GM21423 (cell line): ENCODE measurements at regions not wholly inside any gene's neighbourhood (a gene's known extent, or its start where the extent isn't known, plus 50 kb on each side); places are given as distances from the start of the nearest gene placed in this dataset.
"Not testable (repeated sequence)": the region's sequence is repeated elsewhere in the genome, so short reads cannot be mapped to it uniquely, and the experiment has no call there.

Experiments used
- ATAC-seq: cut with Tn5 transposase; IDR thresholded peaks from one replicate; pipeline ENCODE4 v1.9.1; 2021; ENCODE audit warnings: mild to moderate bottlenecking, moderate library complexity; ENCODE audit not compliant: unreplicated experiment

- no peak for ATAC-seq
These were observed 1118.7 kb downstream of the SUCLG1 start for GRCh38 chr2:83340424-83340823.

GRCh38 chr2:83339942-83340341, 1119.1 kb downstream of the SUCLG1 start:
- ATAC-seq = not testable (repeated sequence)

GRCh38 chr2:83331810-83332209, 1127.3 kb downstream of the SUCLG1 start:
- ATAC-seq = no peak

GRCh38 chr2:83323038-83323437, 1136.0 kb downstream of the SUCLG1 start:
- ATAC-seq = no peak

- no peak for ATAC-seq
These were observed 1139.0 kb downstream of the SUCLG1 start for GRCh38 chr2:83320053-83320452.

- ATAC-seq = no peak
These were observed 1153.2 kb downstream of the SUCLG1 start for GRCh38 chr2:83305758-83306378.

GRCh38 chr2:83291083-83291482, 1168.0 kb downstream of the SUCLG1 start:
- no peak for ATAC-seq

- no peak for ATAC-seq
These were observed 1176.2 kb downstream of the SUCLG1 start for GRCh38 chr2:83282841-83283240.

- no peak for ATAC-seq
These were observed 1176.9 kb downstream of the SUCLG1 start for GRCh38 chr2:83282043-83282795.

- ATAC-seq = no peak
These were observed 1178.7 kb downstream of the SUCLG1 start for GRCh38 chr2:83280391-83280790.

GRCh38 chr2:83273322-83273721, 1185.8 kb downstream of the SUCLG1 start:
- ATAC-seq = no peak

GRCh38 chr2:83261591-83262136, 1197.4 kb downstream of the SUCLG1 start:
- no peak for ATAC-seq

GRCh38 chr2:83253848-83254247, 1205.2 kb downstream of the SUCLG1 start:
- no peak for ATAC-seq

- no peak for ATAC-seq
These were observed 1207.7 kb downstream of the SUCLG1 start for GRCh38 chr2:83251321-83251872.

- ATAC-seq = not testable (repeated sequence)
These were observed 1213.1 kb downstream of the SUCLG1 start for GRCh38 chr2:83245806-83246537.

GRCh38 chr2:83240611-83241010, 1218.5 kb downstream of the SUCLG1 start:
- ATAC-seq = no peak

GRCh38 chr2:83238111-83238510, 1221.0 kb downstream of the SUCLG1 start:
- no peak for ATAC-seq

- no peak for ATAC-seq
These were observed 1224.8 kb downstream of the SUCLG1 start for GRCh38 chr2:83234246-83234645.

GRCh38 chr2:83233781-83234180, 1225.3 kb downstream of the SUCLG1 start:
- ATAC-seq = no peak

GRCh38 chr2:83233326-83233725, 1225.8 kb downstream of the SUCLG1 start:
- ATAC-seq = no peak

GRCh38 chr2:83229443-83229842, 1229.6 kb downstream of the SUCLG1 start:
- no peak for ATAC-seq
